GM18520 (cell line): ENCODE measurements at regions not wholly inside any gene's neighbourhood (a gene's known extent, or its start where the extent isn't known, plus 50 kb on each side); places are given as distances from the start of the nearest gene placed in this dataset.

Source experiments
- ATAC-seq: cut with Tn5 transposase; IDR thresholded peaks from one replicate; pipeline ENCODE4 v1.9.1; 2021; ENCODE audit not compliant: unreplicated experiment

- ATAC-seq = no peak
Measured at GRCh38 chr11:37560991-37561390, 963.0 kb upstream of the RAG2 start.

DNA sequence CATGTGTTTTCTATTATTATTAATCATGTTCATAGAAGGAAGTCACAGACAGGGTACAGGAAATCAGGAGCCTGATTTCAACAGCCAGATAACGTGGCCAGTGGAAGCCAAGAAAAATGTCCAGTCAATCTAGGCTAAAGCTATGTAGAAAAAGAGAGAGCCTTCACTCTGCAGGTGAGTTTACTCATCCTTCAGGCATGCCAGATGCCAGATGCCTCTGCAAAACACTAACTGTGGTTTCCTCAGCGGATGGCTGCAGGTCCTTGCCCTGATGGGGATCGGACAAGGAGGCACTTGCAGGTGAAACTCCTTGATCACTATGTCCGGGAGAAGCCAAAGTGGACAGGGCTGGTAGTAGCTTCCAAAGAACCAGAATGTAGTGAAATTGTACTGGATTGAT is 962.3 kb upstream of the RAG2 start:
- no peak for ATAC-seq

- no peak for ATAC-seq
Measured at GRCh38 chr11:37558619-37559210, 960.7 kb upstream of the RAG2 start.

DNA sequence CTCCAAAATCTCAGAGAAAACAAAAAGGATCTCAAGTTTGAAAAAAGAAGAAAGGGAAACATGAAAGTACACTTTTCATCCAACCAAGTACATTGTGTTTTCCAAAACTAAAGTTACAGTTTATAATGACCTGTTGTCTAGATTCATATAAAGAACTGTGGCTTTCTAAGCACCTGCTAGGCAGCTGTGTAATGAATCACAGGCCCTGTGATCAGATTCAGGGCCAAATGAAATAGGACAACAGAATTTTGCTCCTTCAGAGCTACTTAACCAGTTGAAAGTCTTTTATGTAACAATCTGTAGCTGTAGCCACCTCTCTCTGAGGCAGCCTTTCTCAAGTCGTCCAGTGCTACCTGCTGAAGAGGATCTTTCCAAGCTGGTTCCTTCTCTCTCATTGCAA is 960.0 kb upstream of the RAG2 start:
- no peak for ATAC-seq

DNA sequence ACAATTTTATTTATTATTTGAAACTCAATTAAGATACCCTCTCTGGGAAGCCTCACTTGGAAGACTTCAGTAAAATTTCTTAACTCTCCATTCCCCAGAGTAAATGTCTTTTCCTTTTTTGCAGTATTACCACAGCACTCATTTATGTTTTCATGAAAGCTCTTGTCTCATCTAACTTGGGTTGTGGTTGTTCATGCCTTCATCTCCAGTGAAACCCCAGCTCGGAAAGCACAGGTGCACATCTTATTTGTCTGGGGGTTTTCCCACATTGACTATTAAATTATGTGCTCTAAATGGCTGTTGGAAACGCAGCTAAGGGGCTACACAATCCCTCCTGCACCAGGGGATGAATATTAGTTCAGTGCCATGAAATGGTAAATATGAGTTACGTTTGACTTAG is 954.2 kb upstream of the RAG2 start:
- no peak for ATAC-seq

GRCh38 chr11:37544491-37544890 is 946.5 kb upstream of the RAG2 start:
- ATAC-seq = no peak

DNA sequence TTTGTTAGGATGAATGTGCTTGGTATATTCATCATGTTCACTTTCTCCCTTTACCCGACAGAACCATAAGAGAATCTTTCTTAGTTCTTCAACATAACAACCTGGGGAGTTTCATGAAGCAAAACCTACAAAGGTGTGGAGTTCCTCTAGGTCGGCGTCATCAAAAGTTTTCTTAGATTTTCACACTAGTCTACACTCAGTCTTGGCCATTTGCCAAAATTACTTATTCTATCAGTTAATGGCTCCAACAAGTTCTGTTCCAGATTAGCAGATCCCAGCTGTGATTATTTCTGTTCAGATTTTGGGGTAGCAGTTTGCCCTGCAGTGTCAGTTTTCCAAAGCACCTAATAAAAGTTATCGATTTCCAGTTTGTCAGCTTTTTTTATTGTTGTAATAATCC is 935.8 kb upstream of the RAG2 start:
- ATAC-seq = no peak

DNA sequence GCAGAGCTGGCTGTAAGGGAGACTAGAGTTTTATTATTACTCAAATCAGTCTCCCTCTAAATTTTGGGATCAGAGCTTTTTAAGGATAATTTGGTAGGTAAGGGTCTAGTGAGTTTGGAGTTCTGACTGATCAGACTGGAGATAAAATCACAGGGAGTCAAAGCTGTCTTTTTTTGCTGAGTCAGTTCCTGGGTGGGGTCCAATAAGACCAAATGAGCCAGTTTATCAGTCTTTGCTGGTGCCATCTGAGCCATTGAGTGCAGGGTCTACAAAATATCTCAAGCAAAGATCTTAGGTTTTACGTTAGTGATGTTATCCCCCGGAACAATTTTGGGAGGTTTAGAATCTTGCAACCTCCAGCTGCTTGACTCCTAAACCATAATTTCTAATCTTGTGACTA is 935.1 kb upstream of the RAG2 start:
- ATAC-seq = no peak

- no peak for ATAC-seq
Measured at GRCh38 chr11:37532271-37532670, 934.2 kb upstream of the RAG2 start.

GRCh38 chr11:37527545-37527944 is 929.5 kb upstream of the RAG2 start:
- ATAC-seq = no peak

- no peak for ATAC-seq
Measured at GRCh38 chr11:37525336-37525735, 927.3 kb upstream of the RAG2 start.

DNA sequence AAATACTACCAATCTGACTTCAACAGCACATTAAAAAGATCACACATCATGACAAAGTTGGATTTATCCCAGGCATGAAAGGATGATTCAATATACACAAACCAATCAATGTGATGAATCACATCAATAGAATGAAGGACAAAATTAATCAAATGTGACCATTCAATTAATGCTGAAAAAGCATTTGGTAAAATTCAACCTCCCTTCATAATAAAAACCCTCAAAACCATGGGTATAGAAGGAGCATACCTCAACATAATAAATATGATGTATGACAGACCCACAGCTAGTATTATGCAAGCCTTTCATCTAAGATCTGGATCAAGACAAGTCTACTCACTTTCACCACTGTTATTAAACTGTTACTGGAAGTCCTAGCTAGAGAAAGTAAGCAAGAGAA is 921.7 kb upstream of the RAG2 start:
- ATAC-seq = no peak

DNA sequence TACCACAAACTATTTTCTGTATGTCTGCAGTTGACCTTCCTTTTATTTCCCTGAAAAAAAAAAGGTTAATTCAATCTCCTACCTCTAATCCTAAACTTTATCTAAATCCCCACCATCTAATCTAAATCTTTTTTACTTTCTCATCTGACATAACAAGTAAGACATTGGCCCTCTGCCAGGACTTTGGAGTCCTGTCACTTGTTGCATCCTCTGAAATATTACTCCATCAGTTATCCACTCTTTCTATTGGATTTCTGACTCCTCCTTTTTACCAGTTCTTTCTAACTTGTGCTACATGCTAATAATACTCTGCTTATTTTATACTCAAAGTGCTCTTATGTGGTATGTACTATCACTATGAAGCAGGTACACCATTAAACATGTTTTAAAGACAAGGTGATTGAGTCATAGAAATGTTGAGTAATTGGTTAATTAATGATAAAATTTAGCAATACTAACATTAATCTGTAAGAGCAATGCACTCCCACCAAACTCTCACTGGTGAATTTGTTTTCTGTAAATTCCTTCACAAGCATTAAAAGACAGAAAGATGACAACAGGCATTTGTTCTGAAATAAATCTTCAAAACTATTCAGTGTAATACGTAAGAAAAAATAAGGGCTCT is 914.2 kb upstream of the RAG2 start:
- ATAC-seq = no peak

DNA sequence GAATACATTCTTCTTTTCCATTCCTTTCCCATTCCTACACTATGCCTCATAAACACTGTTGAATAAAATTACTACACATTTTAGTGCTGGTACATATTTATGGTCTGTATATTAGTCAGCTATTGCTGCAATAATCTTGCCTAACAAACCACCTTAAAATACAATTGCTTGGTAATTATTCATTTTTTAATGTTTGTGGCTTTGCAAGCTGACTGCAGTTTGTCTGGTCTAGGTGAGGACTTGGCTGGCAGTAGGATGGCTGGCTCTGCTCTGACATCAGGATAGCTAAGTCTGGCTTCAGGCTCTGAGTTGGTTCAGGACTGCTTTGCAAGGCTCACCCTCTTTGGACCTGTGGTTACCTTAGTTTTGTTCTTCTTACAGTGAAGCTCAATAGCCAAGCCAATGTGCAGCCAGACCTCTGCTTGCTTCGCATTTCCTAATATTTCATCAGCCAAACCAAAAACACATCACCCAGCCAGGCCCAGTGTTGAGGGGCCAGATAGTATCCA is 913.4 kb upstream of the RAG2 start:
- no peak for ATAC-seq

DNA sequence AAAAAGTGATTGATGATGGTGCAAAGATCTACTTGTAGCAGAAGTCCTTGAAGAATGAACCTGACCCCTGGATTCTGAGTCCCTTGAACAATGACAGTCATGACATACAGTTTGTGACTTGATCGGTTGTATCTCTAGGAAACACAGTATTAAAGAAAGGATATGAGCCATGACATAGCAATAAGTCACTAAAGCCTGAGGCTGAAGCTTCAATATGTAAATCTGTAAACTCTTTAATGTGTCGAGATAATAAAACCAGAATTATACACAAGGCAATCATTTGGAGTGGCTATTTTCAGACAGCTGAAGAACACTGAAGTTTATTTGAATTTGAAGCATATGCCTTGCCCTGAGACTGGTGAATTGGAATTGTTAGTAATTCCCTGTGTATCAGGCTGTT is 911.5 kb upstream of the RAG2 start:
- ATAC-seq = no peak

DNA sequence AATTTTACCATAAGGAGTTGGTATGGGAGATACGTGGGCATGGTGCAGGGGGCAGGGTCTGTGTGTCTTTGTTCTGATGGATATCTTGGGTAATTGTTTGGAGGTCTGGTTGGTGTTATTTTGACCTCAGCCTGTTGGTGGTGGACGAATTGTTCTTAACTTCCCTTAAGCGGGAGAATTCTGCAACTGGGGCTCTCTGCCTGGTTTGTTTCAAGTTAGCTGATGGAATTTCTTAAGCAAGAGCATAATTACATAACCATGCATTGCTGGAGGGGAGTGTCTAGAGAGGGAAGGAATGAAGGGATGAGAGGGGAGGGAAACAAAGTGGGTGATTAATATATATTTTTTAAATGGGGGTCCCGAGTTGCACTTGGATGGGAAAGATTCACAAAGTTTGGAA is 908.5 kb upstream of the RAG2 start:
- no peak for ATAC-seq

DNA sequence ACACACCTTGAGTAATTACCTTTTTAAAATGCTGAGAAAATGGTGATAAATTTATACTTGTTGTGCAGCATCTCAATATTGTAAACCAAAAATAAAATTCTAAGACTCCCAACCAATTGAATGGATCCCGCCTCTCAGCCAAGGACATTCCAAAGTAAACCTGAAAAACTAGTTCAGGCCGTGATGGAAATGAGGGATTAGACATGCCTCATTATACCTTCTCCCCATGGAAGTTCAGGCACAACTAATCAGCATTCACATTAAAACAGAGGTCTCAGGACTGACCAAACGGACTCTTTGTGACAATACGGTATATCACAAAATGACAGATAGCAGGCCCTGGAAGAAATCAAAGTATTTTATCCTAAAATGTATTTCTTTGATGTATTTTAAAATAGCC is 907.4 kb upstream of the RAG2 start:
- no peak for ATAC-seq

- no peak for ATAC-seq
Measured at GRCh38 chr11:37504921-37505320, 906.9 kb upstream of the RAG2 start.

- ATAC-seq = peak; percentile 78
Measured at GRCh38 chr11:37504060-37504611, 906.1 kb upstream of the RAG2 start.

GRCh38 chr11:37503411-37504059 is 905.5 kb upstream of the RAG2 start:
- peak; percentile 17 for ATAC-seq

DNA sequence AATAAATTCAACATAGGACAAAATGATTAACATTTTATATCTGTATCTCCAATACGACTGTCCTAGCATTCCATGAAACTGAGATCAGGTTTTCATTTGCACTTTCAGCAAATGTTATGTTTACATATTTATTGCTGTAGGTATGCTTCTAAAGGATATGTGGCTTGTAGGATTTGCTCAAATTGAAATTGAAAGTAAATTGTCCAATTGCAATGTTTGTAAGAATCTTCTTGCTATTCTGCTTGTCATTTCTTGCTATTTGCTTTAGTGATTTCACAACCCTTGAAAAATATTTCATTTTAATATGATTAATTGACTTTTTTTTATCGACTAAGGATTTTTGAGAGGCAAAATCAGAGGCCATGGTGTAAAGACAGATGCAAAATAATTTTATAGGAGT is 904.2 kb upstream of the RAG2 start:
- ATAC-seq = no peak

DNA sequence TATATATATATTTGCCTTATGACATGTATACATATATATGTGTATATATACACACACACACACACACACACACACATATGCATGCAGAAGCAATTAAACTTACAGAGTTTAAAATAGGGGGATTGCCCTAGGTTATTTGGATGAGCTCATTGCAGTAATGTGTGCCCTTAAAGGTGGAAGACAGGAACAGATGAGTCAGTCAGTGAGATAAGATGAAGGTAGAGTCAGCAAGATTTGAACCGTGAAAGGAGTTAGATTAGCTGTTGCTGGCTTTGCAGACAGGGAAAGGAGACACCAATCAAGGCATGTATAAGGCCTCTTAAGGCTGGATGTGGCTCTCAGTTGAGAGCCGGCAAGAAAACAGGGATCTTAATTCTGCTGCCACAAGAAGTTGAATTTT is 902.4 kb upstream of the RAG2 start:
- no peak for ATAC-seq
